ENCODE measurements at regions not wholly inside any gene's neighbourhood (a gene's known extent, or its start where the extent isn't known, plus 50 kb on each side); places are given as distances from the start of the nearest gene placed in this dataset.

DNA sequence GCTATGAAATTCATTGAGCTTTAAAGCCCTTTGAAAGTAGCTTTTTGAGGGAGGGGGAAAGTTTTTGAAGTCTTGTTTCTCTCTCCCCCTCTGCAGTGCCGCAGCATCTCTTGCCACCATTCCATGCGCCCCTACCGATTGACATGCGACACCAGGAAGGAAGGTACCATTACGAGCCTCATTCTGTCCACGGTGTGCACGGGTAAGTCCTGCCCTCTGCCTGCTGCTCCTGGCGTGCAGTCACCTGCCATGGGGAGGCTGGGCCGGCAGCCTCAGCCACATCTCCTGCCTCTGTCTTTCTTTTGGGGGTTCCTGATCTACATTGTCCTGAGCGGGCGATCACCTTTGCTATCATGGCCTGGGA lies 191.6 kb downstream of the GLI2 start:
- TF ChIP-seq, protein P1, sequence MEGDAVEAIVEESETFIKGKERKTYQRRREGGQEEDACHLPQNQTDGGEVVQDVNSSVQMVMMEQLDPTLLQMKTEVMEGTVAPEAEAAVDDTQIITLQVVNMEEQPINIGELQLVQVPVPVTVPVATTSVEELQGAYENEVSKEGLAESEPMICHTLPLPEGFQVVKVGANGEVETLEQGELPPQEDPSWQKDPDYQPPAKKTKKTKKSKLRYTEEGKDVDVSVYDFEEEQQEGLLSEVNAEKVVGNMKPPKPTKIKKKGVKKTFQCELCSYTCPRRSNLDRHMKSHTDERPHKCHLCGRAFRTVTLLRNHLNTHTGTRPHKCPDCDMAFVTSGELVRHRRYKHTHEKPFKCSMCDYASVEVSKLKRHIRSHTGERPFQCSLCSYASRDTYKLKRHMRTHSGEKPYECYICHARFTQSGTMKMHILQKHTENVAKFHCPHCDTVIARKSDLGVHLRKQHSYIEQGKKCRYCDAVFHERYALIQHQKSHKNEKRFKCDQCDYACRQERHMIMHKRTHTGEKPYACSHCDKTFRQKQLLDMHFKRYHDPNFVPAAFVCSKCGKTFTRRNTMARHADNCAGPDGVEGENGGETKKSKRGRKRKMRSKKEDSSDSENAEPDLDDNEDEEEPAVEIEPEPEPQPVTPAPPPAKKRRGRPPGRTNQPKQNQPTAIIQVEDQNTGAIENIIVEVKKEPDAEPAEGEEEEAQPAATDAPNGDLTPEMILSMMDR (IDR thresholded peaks at IDR 0.05; ENCODE audit: insufficient read depth, low read depth, low read length): no peak
- TF ChIP-seq EZH2 (IDR thresholded peaks at IDR 0.05; ENCODE audit: insufficient read depth, low read length): no peak
